Body of pancreas (tissue), 4 donors: ENCODE measurements at regions not wholly inside any gene's neighbourhood (a gene's known extent, or its start where the extent isn't known, plus 50 kb on each side); places are given as distances from the start of the nearest gene placed in this dataset.

Experiments used
- ATAC-seq: fragments of 150-250 bp; one replicate; pipeline ENCODE4 v1.9.1; 2016
- DNase-seq, 4 donors: peaks; one replicate each; pipeline ENCODE4 v3.0.0-alpha.2; 2019
- H3K27ac ChIP-seq, 4 donors: fragments of 200-600 bp; sonication (generic); 1 replicate in 3 of 4; 2 replicates in 1 of 4; pipeline versions ENCODE4 v1.5.1 to v1.6.1; 2016 to 2019; ENCODE audit warnings: mild to moderate bottlenecking in 1 of 4, mixed read lengths in 1 of 4, moderate library complexity in 1 of 4
- H3K27me3 ChIP-seq, 2 donors: fragments of 200-600 bp; sonication (generic); one replicate each; pipeline ENCODE4 v1.6.0; 2016; ENCODE audit warnings: mild to moderate bottlenecking in 1 of 2
- H3K36me3 ChIP-seq, 2 donors: fragments of 200-600 bp; sonication (generic); replicated peaks in 1 of 2; 2 replicates each; pipeline ENCODE4 v1.5.1; 2016; ENCODE audit warnings: low read depth in 2 of 2; ENCODE audit not compliant: insufficient read depth in 1 of 2
- H3K4me1 ChIP-seq: fragments of 200-600 bp; sonication (generic); one replicate; pipeline ENCODE4 v1.6.0; 2016
- H3K4me3 ChIP-seq, 2 donors: fragments of 200-600 bp; sonication (generic); 1 replicate in 1 of 2; 2 replicates in 1 of 2; pipeline ENCODE4 v1.5.1; 2016 to 2019
- H3K9me3 ChIP-seq, 3 donors: fragments of 200-600 bp; sonication (generic); 1 replicate in 2 of 3; 2 replicates in 1 of 3; pipeline ENCODE4 v1.5.1; 2016
- POLR2A ChIP-seq, 3 donors: fragments of 450-650 bp; IDR thresholded peaks; one replicate each; pipeline ENCODE4 v1.6.1; 2016; ENCODE audit warnings: antibody characterized with exemption in 3 of 3, mild to moderate bottlenecking in 2 of 3
- WGBS, 2 donors: methylation state at CpG; one replicate each; pipeline ENCODE4 v1.1.5; 2017; 5-methylcytosine and 5-hydroxymethylcytosine counted together
- intact Hi-C: fragments of 100-400 bp; cut with DNase I; formaldehyde crosslinking; loops from one replicate; pipeline ENCODE4 v1.15.1; 2023
- TF ChIP-seq, protein P1 (sequence below), 7 experiments: fragments of 450-650 bp in 4 of 7; fragments of 200-600 bp in 3 of 7; sonication (generic) in 3 of 7; IDR thresholded peaks; one replicate each; pipeline ENCODE4 v1.5.1; 2016 to 2019; ENCODE audit warnings: antibody characterized with exemption in 7 of 7

DNA sequence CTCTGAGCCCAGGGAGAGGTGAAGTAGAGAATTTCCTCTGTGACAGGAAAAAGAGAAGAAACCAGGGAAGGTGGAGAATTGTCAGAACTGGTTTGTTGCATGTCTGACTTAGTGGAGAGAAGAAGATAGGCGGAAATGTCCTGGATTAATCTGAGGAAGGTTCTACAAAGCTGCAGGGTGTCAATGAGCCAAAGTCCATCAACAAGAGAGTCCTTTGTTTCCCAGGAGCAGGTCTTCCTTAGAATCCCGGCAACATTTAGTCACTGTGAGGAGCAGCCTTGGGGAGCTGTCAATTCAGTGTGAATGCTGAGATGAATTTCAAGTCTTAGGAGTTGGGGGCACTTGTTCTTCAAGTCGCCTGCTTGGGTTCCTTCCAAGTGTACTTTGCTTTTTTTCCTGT is 88.4 kb upstream of the CELF4 start:
- Histone ChIP-seq H3K4me1 (no peaks in the 10 kb centered on the region), H3K9me3 (no peaks in the 10 kb centered on the region), H3K27ac (no peak overlapping the region), H3K36me3 (no peaks in the 10 kb centered on the region), H3K4me3 (no peak overlapping the region), H3K27me3 (no peaks in the 10 kb centered on the region)
- intact Hi-C loops: no loop called here
- TF ChIP-seq POLR2A (IDR thresholded peaks at IDR 0.05): no peak
- TF ChIP-seq, protein P1, sequence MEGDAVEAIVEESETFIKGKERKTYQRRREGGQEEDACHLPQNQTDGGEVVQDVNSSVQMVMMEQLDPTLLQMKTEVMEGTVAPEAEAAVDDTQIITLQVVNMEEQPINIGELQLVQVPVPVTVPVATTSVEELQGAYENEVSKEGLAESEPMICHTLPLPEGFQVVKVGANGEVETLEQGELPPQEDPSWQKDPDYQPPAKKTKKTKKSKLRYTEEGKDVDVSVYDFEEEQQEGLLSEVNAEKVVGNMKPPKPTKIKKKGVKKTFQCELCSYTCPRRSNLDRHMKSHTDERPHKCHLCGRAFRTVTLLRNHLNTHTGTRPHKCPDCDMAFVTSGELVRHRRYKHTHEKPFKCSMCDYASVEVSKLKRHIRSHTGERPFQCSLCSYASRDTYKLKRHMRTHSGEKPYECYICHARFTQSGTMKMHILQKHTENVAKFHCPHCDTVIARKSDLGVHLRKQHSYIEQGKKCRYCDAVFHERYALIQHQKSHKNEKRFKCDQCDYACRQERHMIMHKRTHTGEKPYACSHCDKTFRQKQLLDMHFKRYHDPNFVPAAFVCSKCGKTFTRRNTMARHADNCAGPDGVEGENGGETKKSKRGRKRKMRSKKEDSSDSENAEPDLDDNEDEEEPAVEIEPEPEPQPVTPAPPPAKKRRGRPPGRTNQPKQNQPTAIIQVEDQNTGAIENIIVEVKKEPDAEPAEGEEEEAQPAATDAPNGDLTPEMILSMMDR (IDR thresholded peaks at IDR 0.05): no peak
- DNase-seq (no peak), ATAC-seq (no peak)
- 22 to 24% methylated on average over 3 of the region's 3 CpGs for WGBS, 2 donors

- Histone ChIP-seq H3K4me3 (no peak overlapping the region), H3K36me3 (no peaks in the 10 kb centered on the region), H3K27ac (no peak overlapping the region), H3K27me3 (no peaks in the 10 kb centered on the region), H3K9me3 (no peaks in the 10 kb centered on the region), H3K4me1 (no peaks in the 10 kb centered on the region)
- ATAC-seq: no peak
- 27 to 39% methylated on average over 2 of the region's 2 CpGs for WGBS, 2 donors
- TF ChIP-seq, protein P1 (IDR thresholded peaks at IDR 0.05): no peak
- intact Hi-C loops: no loop called here
- DNase-seq: no peak
Measured at GRCh38 chr18:37653618-37654017, 88.0 kb upstream of the CELF4 start.

DNA sequence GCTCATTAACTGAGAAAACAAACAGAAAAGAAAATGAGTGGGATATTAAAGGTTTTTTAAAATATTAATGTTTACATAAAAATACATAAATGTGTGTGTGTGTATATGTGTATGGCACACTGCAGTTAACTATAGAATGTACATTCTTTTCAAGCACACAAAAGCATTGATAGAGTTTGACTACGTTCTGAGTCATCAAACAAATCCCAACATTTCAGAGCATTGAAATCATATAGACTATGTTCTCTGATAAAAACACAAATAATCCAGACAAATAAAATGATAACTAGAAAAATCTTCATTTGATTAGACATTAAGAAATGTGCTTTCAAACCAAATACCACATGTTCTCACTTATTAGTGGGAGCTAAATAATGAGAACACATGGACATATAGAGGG is 84.3 kb upstream of the CELF4 start:
- 50 to 66% methylated on average over 1 of the region's 1 CpG for WGBS, 2 donors
- DNase-seq (no peak), ATAC-seq (no peak)
- H3K27ac ChIP-seq: no peak overlapping the region
- H3K4me3 ChIP-seq: no peak overlapping the region
- H3K27me3 ChIP-seq: no peaks in the 10 kb centered on the region
- H3K9me3 ChIP-seq: no peaks in the 10 kb centered on the region
- TF ChIP-seq, protein P1 (IDR thresholded peaks at IDR 0.05): no peak
- no peak for TF ChIP-seq POLR2A (IDR thresholded peaks at IDR 0.05)
- H3K4me1 ChIP-seq: no peaks in the 10 kb centered on the region
- intact Hi-C loops: no loop called here
- H3K36me3 ChIP-seq: no peaks in the 10 kb centered on the region

DNA sequence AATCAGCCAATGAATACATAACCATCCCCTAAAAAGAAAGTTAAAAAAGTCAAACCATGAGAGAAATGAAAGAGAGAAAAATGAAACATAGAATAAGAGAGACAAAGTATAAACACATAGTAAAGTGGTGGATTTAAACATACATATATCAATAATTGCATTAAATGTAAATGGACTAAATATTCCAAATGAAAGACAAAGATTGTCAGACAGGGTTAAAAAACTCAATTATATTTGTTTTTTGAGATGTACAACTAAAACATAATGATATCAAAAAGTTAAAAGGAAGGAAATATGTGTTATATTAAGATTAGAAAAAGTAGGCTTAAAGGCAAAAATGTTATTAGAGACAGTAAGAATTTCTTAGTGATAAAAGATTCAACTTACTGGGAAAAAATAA is 83.8 kb upstream of the CELF4 start:
- H3K4me1 ChIP-seq: no peaks in the 10 kb centered on the region

GRCh38 chr18:37641573-37641972 is 76.0 kb upstream of the CELF4 start:
- Histone ChIP-seq H3K4me3 (no peak overlapping the region), H3K36me3 (no peaks in the 10 kb centered on the region), H3K9me3 (no peaks in the 10 kb centered on the region), H3K27me3 (no peaks in the 10 kb centered on the region), H3K4me1 (no peaks in the 10 kb centered on the region), H3K27ac (no peak overlapping the region)
- intact Hi-C loops: no loop called here
- TF ChIP-seq POLR2A (IDR thresholded peaks at IDR 0.05): no peak
- TF ChIP-seq, protein P1 (IDR thresholded peaks at IDR 0.05): no peak
- DNase-seq (no peak), ATAC-seq (no peak)
- WGBS, 2 donors: 58 to 83% methylated on average over 2 of the region's 2 CpGs

More for the DNA sequence above, 83.8 kb upstream of the CELF4 start:
- TF ChIP-seq, protein P1 (IDR thresholded peaks at IDR 0.05): no peak
- no peak for TF ChIP-seq POLR2A (IDR thresholded peaks at IDR 0.05)
- no peaks in the 10 kb centered on the region for H3K36me3 ChIP-seq
- H3K27me3 ChIP-seq: no peaks in the 10 kb centered on the region
- DNase-seq (no peak), ATAC-seq (no peak)
- intact Hi-C loops: no loop called here
- no peaks in the 10 kb centered on the region for H3K9me3 ChIP-seq
- H3K4me3 ChIP-seq: no peak overlapping the region
- no peak overlapping the region for H3K27ac ChIP-seq
